ENCODE measurements at regions not wholly inside any gene's neighbourhood (a gene's known extent, or its start where the extent isn't known, plus 50 kb on each side); places are given as distances from the start of the nearest gene placed in this dataset.

DNA sequence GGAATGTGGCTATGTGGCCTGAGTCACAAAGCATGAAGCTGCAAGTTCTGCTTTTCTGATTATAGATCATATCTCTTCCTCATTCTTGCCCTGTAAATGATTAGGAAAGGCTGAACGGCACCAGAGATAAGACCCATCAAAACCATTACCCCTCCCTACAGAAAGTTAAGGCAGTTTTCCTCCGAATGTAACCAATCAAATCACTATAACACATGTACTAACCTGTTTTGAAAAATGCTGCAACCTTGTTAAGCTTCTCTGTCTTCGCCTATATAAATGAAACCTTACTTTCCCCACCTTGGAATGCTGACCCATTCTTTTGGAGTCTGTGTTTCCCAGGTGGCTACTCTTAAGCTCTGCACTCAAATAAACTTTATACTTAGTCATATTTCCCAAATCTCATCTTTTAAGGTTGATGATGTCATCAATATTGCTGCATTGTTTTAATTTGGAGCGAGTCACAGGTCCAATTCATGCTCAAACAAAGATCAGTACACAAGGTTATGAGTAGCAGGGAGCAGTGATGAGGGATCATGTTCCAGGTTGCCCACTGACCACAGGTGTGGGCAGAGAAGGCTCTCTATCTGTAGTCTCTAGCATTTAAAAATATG lies 662.3 kb downstream of the IRS1 start:
- H3K9me3 ChIP-seq = no peaks in the 10 kb centered on the region
- H3K27ac ChIP-seq = no peak overlapping the region
- no peak overlapping the region for H3K4me3 ChIP-seq
- no peak for DNase-seq
- no peaks in the 10 kb centered on the region for H3K27me3 ChIP-seq
- no peak for TF ChIP-seq CTCF (IDR thresholded peaks at IDR 0.05)
- intact Hi-C loops (cut with DNase I; ENCODE audit: low total_unique reads) = no loop called here
- no peaks in the 10 kb centered on the region for H3K36me3 ChIP-seq
- H3K4me1 ChIP-seq = no peaks in the 10 kb centered on the region

GRCh38 chr2:226136739-226137138 lies 662.9 kb downstream of the IRS1 start:
- DNase-seq = no peak
- Histone ChIP-seq H3K9me3 (no peaks in the 10 kb centered on the region), H3K36me3 (no peaks in the 10 kb centered on the region), H3K4me3 (no peak overlapping the region), H3K27me3 (no peaks in the 10 kb centered on the region), H3K4me1 (no peaks in the 10 kb centered on the region), H3K27ac (no peak overlapping the region)
- no peak for TF ChIP-seq CTCF (IDR thresholded peaks at IDR 0.05)
- intact Hi-C loops (cut with DNase I; ENCODE audit: low total_unique reads) = no loop called here

DNA sequence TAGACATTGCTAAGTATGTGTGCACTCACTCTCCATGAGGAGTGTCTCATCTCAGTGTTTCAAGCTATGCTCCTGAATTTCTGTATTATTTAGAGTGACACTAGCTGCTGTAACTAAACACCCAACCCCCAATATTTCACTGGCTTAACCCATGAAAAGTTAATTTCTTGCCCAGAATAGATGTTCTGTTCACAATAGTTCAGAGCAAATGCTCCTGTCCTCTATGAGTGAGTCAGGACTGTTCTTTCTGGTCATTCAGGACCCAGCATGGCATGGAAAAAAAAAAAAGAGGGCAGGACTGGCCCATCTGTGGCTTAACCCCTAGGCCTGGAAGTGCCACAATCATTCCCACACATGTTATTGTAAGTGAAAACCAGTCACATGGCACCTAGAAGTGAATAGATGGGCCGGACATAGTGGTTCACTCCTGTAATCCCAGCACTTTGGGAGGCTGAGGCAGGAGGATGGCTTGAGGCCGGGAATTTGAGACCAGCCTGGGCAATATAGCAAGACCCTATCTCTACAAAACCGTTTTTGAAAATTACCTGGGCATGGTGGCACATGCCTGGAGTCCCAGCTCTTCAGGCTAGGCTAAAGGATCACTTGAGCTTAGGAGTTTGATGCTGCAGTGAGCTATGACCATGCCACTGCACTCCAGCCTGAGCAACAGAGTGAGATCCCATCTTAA lies 663.6 kb downstream of the IRS1 start:
- intact Hi-C loops (cut with DNase I; ENCODE audit: low total_unique reads) = no loop called here
- DNase-seq = no peak
- H3K27me3 ChIP-seq = no peaks in the 10 kb centered on the region
- H3K4me1 ChIP-seq = no peaks in the 10 kb centered on the region
- TF ChIP-seq CTCF (IDR thresholded peaks at IDR 0.05) = no peak
- no peaks in the 10 kb centered on the region for H3K36me3 ChIP-seq
- H3K27ac ChIP-seq = no peak overlapping the region
- no peak overlapping the region for H3K4me3 ChIP-seq
- no peaks in the 10 kb centered on the region for H3K9me3 ChIP-seq

DNA sequence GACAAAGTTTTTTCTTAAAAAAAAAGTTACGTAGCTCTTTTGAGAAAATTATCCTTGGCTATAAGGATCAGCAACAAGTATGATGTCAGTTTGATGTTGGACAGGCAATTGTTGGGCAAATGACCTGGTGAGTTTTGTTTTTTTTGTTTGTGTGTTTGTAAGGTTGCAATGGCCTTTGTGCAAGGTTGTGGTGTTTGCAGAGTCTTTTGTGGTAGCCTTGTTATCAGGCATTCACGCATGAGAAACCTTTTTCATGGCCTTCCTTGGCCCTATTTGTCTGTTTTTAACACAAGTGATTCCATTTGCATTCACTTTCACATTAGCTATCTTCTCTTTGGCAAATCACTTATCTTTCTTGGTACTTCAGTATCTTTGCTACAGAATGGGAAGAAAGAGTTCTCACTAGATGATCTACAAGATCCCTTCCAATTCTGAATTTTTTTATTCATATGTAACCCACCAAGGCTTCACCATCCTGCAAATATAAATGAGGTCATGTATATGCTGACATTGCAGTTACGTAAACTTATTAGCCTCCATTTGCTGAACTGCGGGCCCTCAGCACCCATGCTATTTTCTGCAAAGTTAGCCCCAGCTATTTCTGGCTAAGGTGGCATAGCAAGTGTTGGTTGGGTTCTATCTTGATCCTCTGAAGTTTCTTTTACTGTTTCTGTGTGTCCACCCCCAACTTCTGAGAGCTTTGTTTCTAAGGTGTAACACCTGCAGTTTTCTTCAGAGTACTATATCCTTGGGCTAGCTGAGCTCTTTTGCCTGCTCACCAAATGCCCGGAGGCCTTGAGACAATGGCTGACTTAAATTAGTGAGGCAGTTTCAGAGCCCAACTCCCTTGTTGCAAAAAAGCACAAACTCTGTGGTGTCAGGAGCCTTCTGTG lies 667.1 kb downstream of the IRS1 start:
- H3K9me3 ChIP-seq = no peaks in the 10 kb centered on the region

GRCh38 chr2:226131299-226131784 lies 668.3 kb downstream of the IRS1 start:
- Histone ChIP-seq H3K4me1 (no peaks in the 10 kb centered on the region), H3K4me3 (no peak overlapping the region), H3K27me3 (no peaks in the 10 kb centered on the region), H3K9me3 (no peaks in the 10 kb centered on the region), H3K36me3 (no peaks in the 10 kb centered on the region), H3K27ac (no peak overlapping the region)
- no peak for DNase-seq
- intact Hi-C loops (cut with DNase I; ENCODE audit: low total_unique reads) = no loop called here
- TF ChIP-seq CTCF (IDR thresholded peaks at IDR 0.05) = no peak

More for the DNA sequence above, 667.1 kb downstream of the IRS1 start:
- Histone ChIP-seq H3K4me3 (no peak overlapping the region), H3K4me1 (no peaks in the 10 kb centered on the region), H3K36me3 (no peaks in the 10 kb centered on the region), H3K27me3 (no peaks in the 10 kb centered on the region), H3K27ac (no peak overlapping the region)
- DNase-seq = no peak
- no peak for TF ChIP-seq CTCF (IDR thresholded peaks at IDR 0.05)
- intact Hi-C loops (cut with DNase I; ENCODE audit: low total_unique reads) = no loop called here
